NCI-H774 (cell line): ENCODE measurements at regions not wholly inside any gene's neighbourhood (a gene's known extent, or its start where the extent isn't known, plus 50 kb on each side); places are given as distances from the start of the nearest gene placed in this dataset.

Experiments
- DNase-seq: peaks from one replicate; lab custom pipeline; 2025; lab: John Stamatoyannopoulos, UW

DNA sequence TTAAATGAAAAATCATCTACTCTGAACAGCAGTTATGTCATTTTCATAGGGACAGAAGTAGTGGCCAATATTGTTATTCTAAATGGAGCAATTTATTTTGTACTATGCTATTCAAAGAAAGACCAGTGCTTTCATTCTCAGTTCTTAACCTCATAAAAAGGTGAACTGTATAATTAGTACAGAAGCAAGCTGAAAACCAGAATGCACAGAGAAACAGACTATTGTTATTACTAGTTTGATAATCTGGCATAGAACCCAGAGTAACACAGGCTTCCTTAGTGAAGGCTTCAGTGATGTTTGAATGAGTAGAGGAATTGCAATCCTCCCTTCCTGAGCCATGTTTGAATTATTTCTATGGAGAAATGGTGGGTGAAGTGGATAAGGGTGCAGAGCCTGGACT lies 131.6 kb upstream of the LRRC7 start:
- no peak for DNase-seq

GRCh38 chr1:69438056-69438795 lies 129.5 kb upstream of the LRRC7 start:
- DNase-seq: no peak

DNA sequence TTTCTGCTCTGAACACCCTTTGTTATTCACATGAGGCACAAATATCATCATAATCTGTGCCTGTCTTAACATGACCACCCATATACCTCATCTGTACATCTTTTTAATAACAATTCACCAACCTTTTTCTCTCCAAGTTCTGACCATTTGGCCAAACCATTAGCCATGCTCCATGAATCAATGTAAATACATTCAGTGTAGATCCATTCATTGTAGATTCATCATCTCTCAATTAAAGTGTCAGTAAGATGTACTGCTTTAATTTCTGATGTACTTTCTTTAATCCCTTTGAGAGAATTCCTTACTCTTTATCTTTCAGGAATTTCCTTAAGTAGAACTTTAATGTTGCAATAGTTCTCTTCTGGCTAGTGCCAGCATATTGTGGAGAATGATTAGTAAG lies 126.2 kb upstream of the LRRC7 start:
- no peak for DNase-seq

GRCh38 chr1:69451196-69451595 lies 116.5 kb upstream of the LRRC7 start:
- no peak for DNase-seq

- no peak for DNase-seq
Measured at GRCh38 chr1:69455718-69456117, 112.0 kb upstream of the LRRC7 start.

DNA sequence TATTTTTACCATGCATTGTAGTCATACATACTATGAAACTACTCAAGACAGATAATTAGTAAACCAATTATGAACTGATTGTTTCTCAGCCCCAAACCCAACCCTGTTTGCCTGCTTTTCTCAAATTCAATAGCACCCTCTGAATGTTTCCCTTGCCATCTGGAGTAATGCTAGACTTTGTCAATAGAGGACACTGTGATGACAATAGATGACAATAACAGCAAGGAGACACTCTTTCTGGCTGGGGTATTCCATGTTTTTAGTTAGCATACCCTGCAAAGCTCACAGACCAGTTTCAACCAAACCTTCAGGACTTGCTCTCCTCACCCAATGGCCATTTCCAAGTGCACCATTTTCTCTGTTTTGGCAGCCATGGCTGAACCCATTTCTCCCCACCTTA lies 108.5 kb upstream of the LRRC7 start:
- DNase-seq: no peak

DNA sequence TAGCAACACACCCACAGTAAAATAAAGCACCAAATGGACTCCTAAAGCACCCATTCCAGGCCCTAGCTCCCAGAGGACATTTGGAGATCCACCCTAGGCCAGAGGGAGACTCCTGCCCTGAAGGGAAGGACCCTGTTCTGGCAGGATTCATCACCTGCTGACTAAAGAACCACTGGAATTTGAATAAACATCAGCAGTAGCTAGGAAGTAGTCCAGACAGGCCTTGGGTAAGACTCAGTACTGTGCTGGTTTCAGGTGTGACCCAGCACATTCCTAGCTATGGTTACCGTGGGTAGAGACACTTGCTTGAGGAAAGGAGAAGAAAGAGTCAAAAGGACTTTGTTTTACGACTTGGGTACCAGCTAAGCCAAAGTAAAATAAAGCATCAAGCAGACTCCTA lies 92.7 kb upstream of the LRRC7 start:
- no peak for DNase-seq

- no peak for DNase-seq
Measured at GRCh38 chr1:69479734-69480133, 88.0 kb upstream of the LRRC7 start.

GRCh38 chr1:69483246-69483645 lies 84.5 kb upstream of the LRRC7 start:
- DNase-seq: no peak

- DNase-seq: no peak
Measured at GRCh38 chr1:69485616-69486015, 82.1 kb upstream of the LRRC7 start.

- DNase-seq: no peak
Measured at GRCh38 chr1:69491416-69491815, 76.3 kb upstream of the LRRC7 start.

DNA sequence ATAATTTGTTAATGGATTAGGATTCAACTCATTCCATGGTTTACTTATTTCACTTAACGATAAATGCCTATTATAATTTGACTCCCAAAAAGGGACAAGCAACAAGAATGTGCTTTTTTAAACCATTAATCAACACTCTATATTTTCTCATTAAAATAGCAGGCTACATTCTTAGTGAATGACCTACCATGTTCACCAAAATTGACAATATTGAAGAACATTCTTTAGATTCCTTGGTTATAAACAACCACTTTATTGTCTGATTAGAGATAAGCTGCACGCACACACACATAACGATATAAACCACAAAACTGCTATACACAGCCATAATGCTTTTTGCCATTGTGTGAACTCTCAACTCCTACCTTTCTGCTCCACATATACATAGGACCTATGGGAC lies 75.4 kb upstream of the LRRC7 start:
- no peak for DNase-seq

DNA sequence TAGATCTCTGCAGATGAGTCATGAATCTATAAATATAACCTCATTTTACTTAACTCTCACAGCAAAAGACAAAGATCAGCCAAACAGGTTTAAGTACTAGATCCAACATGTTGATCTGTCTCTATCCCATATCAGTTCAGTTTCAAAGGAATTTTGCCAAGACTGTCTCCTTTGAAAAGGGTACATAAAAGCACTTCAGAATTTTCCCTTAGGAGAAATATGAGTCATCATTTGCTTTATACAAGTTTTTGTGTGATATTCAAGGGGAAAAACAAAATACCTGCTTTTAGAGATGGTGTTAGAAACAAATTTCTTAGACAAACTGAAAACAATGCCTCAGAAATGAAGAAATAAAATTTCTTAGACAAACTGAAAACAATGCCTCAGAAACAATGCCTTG lies 73.5 kb upstream of the LRRC7 start:
- DNase-seq: no peak

DNA sequence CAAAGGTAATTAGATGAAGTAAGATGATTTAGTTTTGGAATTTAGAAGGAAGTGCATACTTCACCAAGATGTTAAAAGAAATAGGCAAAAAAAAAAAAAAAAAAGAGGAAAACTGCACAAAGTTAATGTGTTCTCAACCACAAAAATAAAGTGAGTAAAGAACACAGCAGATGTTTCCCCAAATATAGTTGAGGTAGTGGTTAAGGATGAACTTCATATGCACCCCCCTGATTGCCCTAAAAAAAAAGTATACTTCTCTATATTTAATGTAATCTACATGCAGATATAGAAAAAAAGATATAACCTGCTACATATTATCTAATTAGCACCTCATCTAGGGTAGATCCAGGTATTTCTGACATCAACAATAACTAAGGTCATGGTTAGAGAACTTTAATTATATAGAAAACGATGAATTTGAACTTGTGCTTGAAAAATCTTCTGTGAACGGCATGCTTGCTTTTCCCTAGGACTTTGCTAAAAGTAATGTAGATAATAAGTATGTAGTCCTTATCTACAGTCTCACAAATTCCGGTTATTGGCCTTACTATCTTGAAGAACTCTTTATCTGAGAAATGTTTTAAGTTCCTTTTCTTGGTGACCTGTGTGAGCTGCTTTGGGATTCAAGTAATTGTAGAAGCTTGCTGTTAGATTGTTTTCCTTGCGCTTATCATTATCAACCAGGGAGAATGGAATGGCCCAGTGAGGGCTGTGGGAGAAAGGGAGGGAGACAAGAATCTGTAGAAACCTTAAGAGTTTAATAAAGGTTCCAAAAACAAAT lies 70.1 kb upstream of the LRRC7 start:
- no peak for DNase-seq

DNA sequence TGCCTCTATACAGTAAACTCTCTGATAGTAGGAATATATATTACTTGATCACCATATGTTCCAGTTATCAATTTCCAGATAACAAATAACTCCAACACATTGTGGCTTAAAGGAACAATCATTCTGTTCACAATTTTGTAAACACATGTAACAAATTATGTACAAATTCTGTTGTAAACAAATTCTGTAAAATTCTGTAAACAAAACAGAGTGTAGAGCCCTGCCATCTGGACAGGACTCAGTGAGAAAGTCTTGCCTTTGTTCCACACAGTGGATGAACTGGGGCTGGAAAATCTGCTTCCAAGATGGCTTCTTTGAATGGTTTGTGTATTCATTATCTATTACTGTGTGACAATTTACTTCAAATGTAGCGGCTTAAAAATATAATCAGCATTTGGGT lies 69.0 kb upstream of the LRRC7 start:
- DNase-seq: no peak

- DNase-seq: no peak
Measured at GRCh38 chr1:69499203-69499803, 68.4 kb upstream of the LRRC7 start.

DNA sequence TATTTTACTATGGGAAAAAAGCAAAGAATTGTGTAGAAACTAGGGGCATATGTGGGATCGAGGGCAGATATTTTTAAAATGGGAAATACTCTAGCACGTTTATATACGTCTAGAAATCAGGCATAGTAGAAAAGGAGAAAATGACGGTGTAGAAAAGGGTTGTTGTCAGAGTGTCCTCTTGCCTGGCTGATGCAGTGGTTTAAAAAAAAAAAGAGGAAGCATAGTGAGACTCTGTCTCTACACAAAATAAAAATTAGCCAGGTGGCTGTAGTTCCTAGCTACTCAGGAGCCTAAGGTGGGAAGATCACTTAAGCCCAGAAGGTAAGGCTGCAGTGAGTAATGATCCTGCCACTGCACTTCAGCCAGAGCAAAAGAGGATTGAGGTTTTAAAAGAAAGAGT lies 64.7 kb upstream of the LRRC7 start:
- no peak for DNase-seq

- no peak for DNase-seq
Measured at GRCh38 chr1:69504730-69505252, 62.9 kb upstream of the LRRC7 start.

GRCh38 chr1:69506311-69506710 lies 61.4 kb upstream of the LRRC7 start:
- DNase-seq: no peak

GRCh38 chr1:69506721-69507120 lies 61.0 kb upstream of the LRRC7 start:
- DNase-seq: no peak

DNA sequence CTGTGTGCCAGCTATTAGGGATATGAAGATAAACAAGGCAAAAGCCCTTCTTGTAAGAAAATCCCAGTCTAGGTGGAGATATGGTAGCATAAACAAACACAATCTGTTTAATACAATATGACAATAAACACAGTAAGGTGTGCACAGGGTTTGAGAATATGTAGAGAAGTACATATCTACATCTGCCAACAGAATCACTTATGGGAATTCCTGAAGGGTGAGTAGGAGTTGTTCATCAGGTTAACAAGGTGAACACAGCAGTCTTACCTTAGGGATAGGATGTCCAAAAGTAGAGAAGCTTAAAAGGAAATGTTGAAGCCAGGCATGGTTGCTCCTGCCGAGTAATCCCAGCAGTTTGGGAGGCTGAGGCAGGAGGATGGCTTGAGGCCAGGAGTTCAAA lies 57.7 kb upstream of the LRRC7 start:
- DNase-seq: no peak

DNA sequence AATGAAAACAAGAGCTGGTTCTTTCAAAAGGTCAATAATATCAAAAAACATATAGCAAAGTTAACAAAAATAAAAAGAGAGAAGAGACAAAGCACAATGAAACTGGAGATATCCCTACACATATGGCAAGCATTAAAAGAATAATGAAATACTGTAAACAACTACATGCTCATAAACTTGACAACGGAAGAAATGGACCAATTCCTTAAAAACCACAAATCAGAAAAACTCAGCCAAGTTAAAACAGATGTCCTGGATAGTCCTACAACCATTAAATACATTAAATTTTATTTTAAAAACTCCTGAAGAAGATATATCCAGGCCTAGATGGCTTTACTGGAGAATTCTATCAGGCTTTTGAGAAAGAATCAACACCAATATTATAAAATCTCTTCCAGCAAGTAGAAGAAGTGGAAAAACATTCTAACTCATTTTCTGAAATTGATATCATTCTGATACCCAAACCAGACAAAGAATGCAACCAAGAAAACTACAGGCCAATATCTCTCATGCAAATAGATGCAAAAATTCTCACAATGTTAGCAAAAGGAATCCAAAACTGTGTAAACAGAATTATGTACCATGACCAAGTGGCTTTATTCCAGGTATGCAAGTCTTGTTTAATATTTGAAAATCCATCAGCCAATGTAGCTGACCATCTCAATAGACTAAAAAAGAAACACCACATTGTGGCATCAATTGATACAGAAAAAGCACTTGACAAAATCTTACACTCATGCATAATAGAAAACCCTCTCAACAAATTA lies 56.1 kb upstream of the LRRC7 start:
- DNase-seq: no peak
